ENCODE measurements at regions not wholly inside any gene's neighbourhood (a gene's known extent, or its start where the extent isn't known, plus 50 kb on each side); places are given as distances from the start of the nearest gene placed in this dataset.

DNA sequence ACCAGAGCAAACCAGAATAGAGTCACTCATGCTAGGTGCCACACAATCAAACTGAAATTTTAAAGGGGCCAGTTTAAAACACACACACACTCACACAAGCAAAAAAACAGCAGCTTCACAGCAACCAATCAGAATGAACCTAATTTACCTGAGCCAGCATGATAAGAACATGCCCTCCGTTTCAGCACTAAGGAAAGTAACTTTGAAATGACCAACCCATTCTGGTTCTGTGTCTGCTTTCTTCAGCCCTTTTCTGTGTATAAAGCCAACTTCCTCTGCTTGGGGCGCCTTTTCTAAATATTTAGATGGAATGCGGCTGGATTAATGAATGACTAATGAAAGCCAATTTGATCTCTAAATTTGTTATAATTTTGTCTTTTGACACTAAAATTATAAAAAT is 629.1 kb downstream of the ZEB2 start:
- Histone ChIP-seq H3K27me3 (ENCODE audit: control insufficient read depth, insufficient read depth, low read length) (peaks cover 40% of the 10 kb centered on the region), H3K36me3 (ENCODE audit: control insufficient read depth, low read depth, low read length) (no peaks in the 10 kb centered on the region), H3K27ac (ENCODE audit: low read length) (no peak overlapping the region), H3K4me1 (ENCODE audit: control insufficient read depth, low read depth, low read length) (peaks cover 36% of the 10 kb centered on the region), H3K4me3 (ENCODE audit: low read length) (peak overlapping the region; percentile 3), H3K9me3 (ENCODE audit: control insufficient read depth, low read depth, low read length) (no peaks in the 10 kb centered on the region), H3K9ac (ENCODE audit: low read length) (no peak overlapping the region)

DNA sequence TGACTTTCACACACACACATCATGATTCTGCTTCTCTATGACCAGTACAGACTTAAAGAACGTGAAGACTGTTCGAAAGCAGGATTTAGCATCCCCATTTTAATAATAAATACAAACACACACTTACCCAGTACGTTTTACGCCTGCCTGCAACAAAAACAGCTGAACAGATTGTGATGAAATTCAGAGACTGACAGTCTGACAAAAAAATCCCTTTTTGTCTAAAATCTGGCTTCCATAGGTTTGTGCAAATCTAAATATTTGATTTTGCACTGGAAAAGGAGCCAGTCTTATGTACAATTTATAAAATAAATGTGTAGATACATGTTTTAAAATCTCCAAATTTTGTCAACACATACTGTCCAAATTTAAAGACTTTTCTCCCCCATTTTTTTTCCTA is 630.7 kb downstream of the ZEB2 start:
- Histone ChIP-seq H3K4me3 (ENCODE audit: low read length) (no peak overlapping the region), H3K36me3 (ENCODE audit: control insufficient read depth, low read depth, low read length) (no peaks in the 10 kb centered on the region), H3K4me1 (ENCODE audit: control insufficient read depth, low read depth, low read length) (peaks cover 36% of the 10 kb centered on the region), H3K27me3 (ENCODE audit: control insufficient read depth, insufficient read depth, low read length) (peaks cover 37% of the 10 kb centered on the region), H3K9ac (ENCODE audit: low read length) (no peak overlapping the region), H3K9me3 (ENCODE audit: control insufficient read depth, low read depth, low read length) (no peaks in the 10 kb centered on the region), H3K27ac (ENCODE audit: low read length) (no peak overlapping the region)

DNA sequence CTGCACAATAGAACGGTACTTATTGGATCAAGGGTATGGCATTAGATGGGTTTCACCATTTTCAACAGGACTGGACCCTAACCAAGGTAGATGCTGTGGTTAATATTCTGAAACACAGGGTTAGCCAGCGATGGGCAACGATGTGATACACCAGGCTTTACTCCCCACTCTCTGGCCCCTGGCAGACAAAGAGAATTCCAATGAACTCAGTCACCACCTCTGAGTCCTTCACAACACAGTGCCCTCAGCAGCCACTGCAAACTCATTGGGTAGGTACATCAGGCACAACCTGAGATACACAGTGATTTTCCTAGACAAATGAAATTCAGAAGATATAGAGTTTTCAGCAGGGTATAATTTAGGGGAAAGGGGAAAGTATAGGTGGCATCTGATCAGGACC is 634.5 kb downstream of the ZEB2 start:
- peaks cover 17% of the 10 kb centered on the region for H3K27me3 ChIP-seq (ENCODE audit: control insufficient read depth, insufficient read depth, low read length)

GRCh38 chr2:143881246-143881645 is 638.7 kb downstream of the ZEB2 start:
- Histone ChIP-seq H3K9me3 (ENCODE audit: control insufficient read depth, low read depth, low read length) (no peaks in the 10 kb centered on the region), H3K4me3 (ENCODE audit: low read length) (no peak overlapping the region), H3K9ac (ENCODE audit: low read length) (no peak overlapping the region), H3K4me1 (ENCODE audit: control insufficient read depth, low read depth, low read length) (peaks cover 15% of the 10 kb centered on the region), H3K27me3 (ENCODE audit: control insufficient read depth, insufficient read depth, low read length) (no peaks in the 10 kb centered on the region), H3K36me3 (ENCODE audit: control insufficient read depth, low read depth, low read length) (no peaks in the 10 kb centered on the region), H3K27ac (ENCODE audit: low read length) (no peak overlapping the region)

More for the DNA sequence above, 634.5 kb downstream of the ZEB2 start:
- H3K4me1 ChIP-seq (ENCODE audit: control insufficient read depth, low read depth, low read length): peaks cover 11% of the 10 kb centered on the region
- H3K36me3 ChIP-seq (ENCODE audit: control insufficient read depth, low read depth, low read length): no peaks in the 10 kb centered on the region
- H3K9me3 ChIP-seq (ENCODE audit: control insufficient read depth, low read depth, low read length): no peaks in the 10 kb centered on the region
- no peak overlapping the region for H3K27ac ChIP-seq (ENCODE audit: low read length)
- no peak overlapping the region for H3K9ac ChIP-seq (ENCODE audit: low read length)
- no peak overlapping the region for H3K4me3 ChIP-seq (ENCODE audit: low read length)

DNA sequence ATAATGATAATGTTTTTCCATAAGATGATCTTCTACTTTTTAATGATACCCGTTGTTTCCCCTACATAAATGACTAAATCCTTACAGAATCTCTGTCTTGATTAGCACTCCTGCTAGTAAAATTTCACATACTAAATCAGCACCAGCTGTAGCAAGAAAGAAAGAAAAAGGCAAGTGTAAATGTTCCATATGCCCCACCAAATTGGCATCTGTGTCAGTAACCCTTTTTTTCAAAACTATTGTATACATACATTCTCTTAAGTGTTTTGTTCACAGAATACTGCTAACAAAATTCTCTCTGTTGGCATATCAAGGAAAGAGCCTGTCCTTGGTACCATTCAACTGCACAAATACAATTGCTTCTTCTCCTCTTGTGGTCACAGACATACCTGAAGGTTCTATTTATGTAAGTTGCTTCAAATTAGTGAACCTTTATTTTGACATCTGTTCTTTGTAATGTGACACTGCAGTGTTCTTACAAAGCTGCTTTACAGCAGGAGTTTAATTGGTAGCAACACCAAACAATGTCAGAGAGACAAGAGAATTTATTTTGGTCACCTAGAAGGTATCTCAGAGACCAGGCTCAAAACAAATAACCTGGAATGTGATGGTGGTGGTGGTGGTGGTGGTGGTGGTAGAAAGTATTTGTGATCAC is 641.9 kb downstream of the ZEB2 start:
- Histone ChIP-seq H3K36me3 (ENCODE audit: control insufficient read depth, low read depth, low read length) (no peaks in the 10 kb centered on the region), H3K27me3 (ENCODE audit: control insufficient read depth, insufficient read depth, low read length) (no peaks in the 10 kb centered on the region), H3K4me3 (ENCODE audit: low read length) (no peak overlapping the region), H3K4me1 (ENCODE audit: control insufficient read depth, low read depth, low read length) (peaks cover 15% of the 10 kb centered on the region), H3K9ac (ENCODE audit: low read length) (no peak overlapping the region), H3K9me3 (ENCODE audit: control insufficient read depth, low read depth, low read length) (no peaks in the 10 kb centered on the region), H3K27ac (ENCODE audit: low read length) (no peak overlapping the region)

GRCh38 chr2:143877056-143877455 is 642.9 kb downstream of the ZEB2 start:
- Histone ChIP-seq H3K9ac (ENCODE audit: low read length) (no peak overlapping the region), H3K4me3 (ENCODE audit: low read length) (no peak overlapping the region), H3K4me1 (ENCODE audit: control insufficient read depth, low read depth, low read length) (peaks cover 15% of the 10 kb centered on the region), H3K36me3 (ENCODE audit: control insufficient read depth, low read depth, low read length) (no peaks in the 10 kb centered on the region), H3K27me3 (ENCODE audit: control insufficient read depth, insufficient read depth, low read length) (no peaks in the 10 kb centered on the region), H3K9me3 (ENCODE audit: control insufficient read depth, low read depth, low read length) (no peaks in the 10 kb centered on the region), H3K27ac (ENCODE audit: low read length) (peak overlapping the region; percentile 14)

DNA sequence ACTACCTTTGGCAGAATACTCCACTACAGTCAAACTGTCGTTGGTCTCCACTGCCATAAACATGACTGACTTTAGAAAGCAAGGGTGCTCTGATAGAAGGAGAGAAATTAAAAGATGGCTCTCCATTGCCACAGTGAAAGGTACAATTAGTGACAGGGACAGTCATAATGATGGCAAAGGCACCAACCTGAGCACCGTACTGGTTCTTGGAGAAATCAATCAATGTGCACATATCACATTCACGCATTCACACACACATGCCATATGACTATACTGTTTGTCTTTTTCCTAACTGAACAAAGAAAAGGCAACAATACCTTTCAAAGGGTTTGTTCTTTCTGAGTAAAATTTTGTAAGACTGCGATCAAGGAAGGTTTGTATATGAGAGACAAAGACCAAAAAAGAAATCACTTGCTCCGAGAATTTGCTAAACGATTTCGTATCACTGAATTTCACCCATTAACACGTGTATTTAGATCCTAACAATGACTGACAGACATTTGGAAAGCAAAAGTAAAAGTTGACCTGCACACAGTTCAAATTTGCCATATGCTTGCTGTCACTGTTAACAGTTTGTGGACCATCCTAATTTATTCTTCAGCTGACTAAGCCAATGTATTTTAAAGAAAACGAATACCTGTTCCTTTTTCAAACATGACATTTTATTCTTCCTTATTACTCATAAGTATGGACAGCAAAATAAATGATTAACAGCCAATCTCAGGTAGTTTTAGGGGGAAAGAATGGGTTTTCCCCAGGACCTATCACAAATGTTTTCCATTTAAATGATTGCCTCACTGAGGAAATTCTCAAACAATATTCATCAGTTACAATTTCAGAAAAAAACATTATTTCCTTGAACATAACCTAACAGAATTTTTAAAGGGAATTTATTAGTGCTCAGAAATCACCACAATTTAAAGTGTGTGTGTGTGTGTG is 644.4 kb downstream of the ZEB2 start:
- Histone ChIP-seq H3K36me3 (ENCODE audit: control insufficient read depth, low read depth, low read length) (no peaks in the 10 kb centered on the region), H3K9ac (ENCODE audit: low read length) (no peak overlapping the region), H3K4me3 (ENCODE audit: low read length) (no peak overlapping the region), H3K27me3 (ENCODE audit: control insufficient read depth, insufficient read depth, low read length) (no peaks in the 10 kb centered on the region), H3K4me1 (ENCODE audit: control insufficient read depth, low read depth, low read length) (peaks cover 15% of the 10 kb centered on the region), H3K27ac (ENCODE audit: low read length) (no peak overlapping the region), H3K9me3 (ENCODE audit: control insufficient read depth, low read depth, low read length) (peaks cover 1% of the 10 kb centered on the region)

- peaks cover 6% of the 10 kb centered on the region for H3K9me3 ChIP-seq (ENCODE audit: control insufficient read depth, low read depth, low read length)
- no peak overlapping the region for H3K9ac ChIP-seq (ENCODE audit: low read length)
- no peaks in the 10 kb centered on the region for H3K36me3 ChIP-seq (ENCODE audit: control insufficient read depth, low read depth, low read length)
- H3K27me3 ChIP-seq (ENCODE audit: control insufficient read depth, insufficient read depth, low read length): no peaks in the 10 kb centered on the region
- no peak overlapping the region for H3K4me3 ChIP-seq (ENCODE audit: low read length)
- H3K4me1 ChIP-seq (ENCODE audit: control insufficient read depth, low read depth, low read length): peaks cover 15% of the 10 kb centered on the region
- H3K27ac ChIP-seq (ENCODE audit: low read length): no peak overlapping the region
Measured at GRCh38 chr2:143873886-143874285, 646.0 kb downstream of the ZEB2 start.

DNA sequence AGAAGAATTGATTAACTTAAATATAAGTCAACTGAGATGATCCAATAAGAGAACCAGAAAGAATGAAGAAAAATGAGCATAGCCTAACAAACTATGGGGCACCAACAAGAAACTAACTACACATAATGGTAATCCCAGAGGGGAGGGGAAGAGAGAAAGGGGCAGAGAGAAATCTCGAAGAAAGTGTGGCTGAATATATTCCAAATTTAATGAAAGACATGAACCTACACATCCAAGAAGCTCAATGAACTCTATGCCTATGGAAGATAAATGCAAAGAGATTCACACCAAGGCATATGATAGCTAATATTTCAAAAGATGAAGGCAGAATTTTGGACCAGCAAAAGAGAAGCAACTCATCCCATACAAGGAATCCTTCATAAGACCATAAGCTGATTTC is 649.2 kb downstream of the ZEB2 start:
- no peaks in the 10 kb centered on the region for H3K27me3 ChIP-seq (ENCODE audit: control insufficient read depth, insufficient read depth, low read length)
- no peak overlapping the region for H3K27ac ChIP-seq (ENCODE audit: low read length)
- no peaks in the 10 kb centered on the region for H3K4me1 ChIP-seq (ENCODE audit: control insufficient read depth, low read depth, low read length)
- no peak overlapping the region for H3K9ac ChIP-seq (ENCODE audit: low read length)
- H3K4me3 ChIP-seq (ENCODE audit: low read length): no peak overlapping the region
- peaks cover 6% of the 10 kb centered on the region for H3K9me3 ChIP-seq (ENCODE audit: control insufficient read depth, low read depth, low read length)
- no peaks in the 10 kb centered on the region for H3K36me3 ChIP-seq (ENCODE audit: control insufficient read depth, low read depth, low read length)

DNA sequence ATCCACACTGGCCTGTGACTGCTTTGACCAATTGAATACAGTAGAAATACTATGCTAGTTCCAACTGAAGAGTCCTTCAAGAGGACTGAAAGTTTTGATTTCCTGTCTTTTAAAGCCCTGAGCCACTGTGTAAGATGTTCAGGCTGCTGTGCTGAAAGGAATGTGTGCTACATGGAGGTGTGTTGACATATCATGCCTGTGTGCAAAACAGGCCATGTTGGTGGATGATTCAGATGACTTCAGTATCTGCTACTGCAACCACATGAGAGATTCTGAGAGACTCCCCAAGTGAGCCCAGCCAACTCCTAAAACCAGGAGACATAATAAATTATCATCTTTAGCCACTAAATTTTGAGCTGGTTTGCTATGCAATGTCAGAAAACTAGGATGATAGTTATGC is 662.9 kb downstream of the ZEB2 start:
- no peak overlapping the region for H3K27ac ChIP-seq (ENCODE audit: low read length)
- H3K4me1 ChIP-seq (ENCODE audit: control insufficient read depth, low read depth, low read length): peaks cover 3% of the 10 kb centered on the region
- no peak overlapping the region for H3K4me3 ChIP-seq (ENCODE audit: low read length)
- no peaks in the 10 kb centered on the region for H3K9me3 ChIP-seq (ENCODE audit: control insufficient read depth, low read depth, low read length)
- H3K9ac ChIP-seq (ENCODE audit: low read length): no peak overlapping the region
- H3K36me3 ChIP-seq (ENCODE audit: control insufficient read depth, low read depth, low read length): no peaks in the 10 kb centered on the region
- H3K27me3 ChIP-seq (ENCODE audit: control insufficient read depth, insufficient read depth, low read length): no peaks in the 10 kb centered on the region

DNA sequence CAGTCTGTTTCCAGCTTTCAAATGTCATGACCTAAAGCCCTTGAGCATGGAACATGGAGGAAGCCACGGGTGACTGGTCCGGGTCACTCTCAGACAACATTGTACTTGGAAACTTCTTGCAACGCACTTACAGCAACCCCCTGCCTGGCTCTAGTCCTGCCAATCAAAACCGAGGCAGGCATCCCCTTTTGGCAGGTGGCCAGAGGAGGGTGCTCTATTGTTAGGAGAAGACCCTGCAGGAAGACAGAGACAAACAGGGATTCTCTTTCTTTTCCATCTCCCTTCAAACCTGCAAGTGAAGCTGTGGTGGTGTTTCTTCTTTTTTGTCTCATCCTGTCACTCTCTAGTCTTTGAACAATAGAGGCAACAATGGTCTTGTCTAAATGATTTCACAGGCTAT is 667.2 kb downstream of the ZEB2 start:
- Histone ChIP-seq H3K9ac (ENCODE audit: low read length) (no peak overlapping the region), H3K27me3 (ENCODE audit: control insufficient read depth, insufficient read depth, low read length) (no peaks in the 10 kb centered on the region), H3K27ac (ENCODE audit: low read length) (no peak overlapping the region), H3K9me3 (ENCODE audit: control insufficient read depth, low read depth, low read length) (no peaks in the 10 kb centered on the region), H3K4me1 (ENCODE audit: control insufficient read depth, low read depth, low read length) (peaks cover 3% of the 10 kb centered on the region), H3K36me3 (ENCODE audit: control insufficient read depth, low read depth, low read length) (no peaks in the 10 kb centered on the region), H3K4me3 (ENCODE audit: low read length) (no peak overlapping the region)

DNA sequence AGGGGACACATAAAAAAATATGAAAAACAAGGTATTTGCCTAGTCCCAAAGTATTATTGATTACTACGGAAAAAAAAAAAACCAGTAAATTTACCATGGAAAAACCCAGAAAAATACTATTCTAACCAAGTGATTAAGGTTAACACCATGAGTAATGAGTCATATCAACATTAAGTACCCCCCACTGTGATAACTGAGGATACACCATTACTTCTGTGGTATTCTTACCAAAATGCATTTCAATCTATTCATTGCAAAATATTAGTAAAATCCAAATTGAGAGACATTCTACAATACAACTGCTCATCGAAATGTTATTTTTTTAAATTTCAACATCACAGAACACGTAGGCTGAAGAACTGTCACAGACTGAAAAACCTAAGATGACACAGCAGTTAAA is 669.8 kb downstream of the ZEB2 start:
- Histone ChIP-seq H3K36me3 (ENCODE audit: control insufficient read depth, low read depth, low read length) (no peaks in the 10 kb centered on the region), H3K4me1 (ENCODE audit: control insufficient read depth, low read depth, low read length) (peaks cover 3% of the 10 kb centered on the region), H3K4me3 (ENCODE audit: low read length) (no peak overlapping the region), H3K9ac (ENCODE audit: low read length) (no peak overlapping the region), H3K27ac (ENCODE audit: low read length) (no peak overlapping the region), H3K9me3 (ENCODE audit: control insufficient read depth, low read depth, low read length) (no peaks in the 10 kb centered on the region), H3K27me3 (ENCODE audit: control insufficient read depth, insufficient read depth, low read length) (no peaks in the 10 kb centered on the region)

All from iPS-18a (cell line).